Chondrocyte (in vitro differentiated cells): ENCODE measurements at regions not wholly inside any gene's neighbourhood (a gene's known extent, or its start where the extent isn't known, plus 50 kb on each side); places are given as distances from the start of the nearest gene placed in this dataset.

ENCODE experiments used
- DNase-seq: peaks from one replicate; pipeline ENCODE4 v3.0.0; 2021; ENCODE audit warnings: mixed read lengths, low spot score
- H3K27ac Mint-ChIP-seq: one replicate; pipeline ENCODE4 v1.8.0; 2021; ENCODE audit warnings: mild to moderate bottlenecking, moderate library complexity, mixed read lengths; ENCODE audit not compliant: unreplicated experiment
- H3K27me3 Mint-ChIP-seq: 2 replicates; pipeline ENCODE4 v1.8.0; 2021; ENCODE audit warnings: low read depth, mixed read lengths
- H3K36me3 Mint-ChIP-seq: 2 replicates; pipeline ENCODE4 v1.8.0; 2021; ENCODE audit warnings: low read depth, mixed read lengths
- H3K4me1 Mint-ChIP-seq: 2 replicates; pipeline ENCODE4 v1.8.0; 2021; ENCODE audit warnings: low read depth, mild to moderate bottlenecking, mixed read lengths
- H3K4me3 Mint-ChIP-seq: one replicate; pipeline ENCODE4 v1.8.0; 2021; ENCODE audit warnings: mild to moderate bottlenecking, moderate library complexity, mixed read lengths; ENCODE audit not compliant: unreplicated experiment
- H3K9me3 Mint-ChIP-seq: 2 replicates; pipeline ENCODE4 v1.8.0; 2021; ENCODE audit warnings: low read depth, mixed read lengths
- TF ChIP-seq, protein P1 (sequence below): fragments of 200-600 bp; sonication (generic); IDR thresholded peaks from 2 replicates; pipeline ENCODE4 v1.5.0; 2021; ENCODE audit warnings: antibody characterized with exemption, mild to moderate bottlenecking, moderate library complexity

DNA sequence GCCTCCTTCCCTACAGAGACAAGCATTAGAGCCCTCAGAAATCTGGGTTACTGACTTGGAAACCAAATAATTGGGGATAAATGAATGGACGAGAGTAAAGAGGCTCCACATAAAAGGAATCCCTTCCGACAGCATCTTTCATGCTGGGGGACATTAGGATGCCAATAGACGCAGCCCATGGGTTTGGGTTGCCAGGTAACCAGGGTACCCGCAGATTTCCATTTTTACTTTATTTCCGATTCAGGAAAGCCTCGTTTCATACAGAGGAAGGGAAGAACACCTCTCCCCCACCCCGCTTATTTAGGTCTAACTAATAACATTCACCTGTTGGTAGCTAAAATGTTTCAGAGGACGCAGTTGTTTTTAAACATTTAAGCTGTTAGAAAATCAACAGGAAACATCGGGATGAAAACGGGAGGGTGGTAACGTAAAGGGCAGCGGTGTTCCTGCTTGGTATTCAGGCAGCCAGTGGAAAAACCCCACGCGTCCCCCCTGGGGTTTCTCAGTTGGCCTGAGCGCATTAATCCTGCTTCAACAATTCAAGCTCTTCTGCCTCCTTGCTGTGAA, 179.5 kb downstream of the YTHDC2 start:
- H3K4me3 Mint-ChIP-seq: no peak overlapping the region
- DNase-seq: no peak
- H3K36me3 Mint-ChIP-seq: no peaks in the 10 kb centered on the region
- no peak overlapping the region for H3K27ac Mint-ChIP-seq
- H3K27me3 Mint-ChIP-seq: peaks cover 5% of the 10 kb centered on the region
- peaks cover 36% of the 10 kb centered on the region for H3K4me1 Mint-ChIP-seq
- no peaks in the 10 kb centered on the region for H3K9me3 Mint-ChIP-seq
- TF ChIP-seq, protein P1, sequence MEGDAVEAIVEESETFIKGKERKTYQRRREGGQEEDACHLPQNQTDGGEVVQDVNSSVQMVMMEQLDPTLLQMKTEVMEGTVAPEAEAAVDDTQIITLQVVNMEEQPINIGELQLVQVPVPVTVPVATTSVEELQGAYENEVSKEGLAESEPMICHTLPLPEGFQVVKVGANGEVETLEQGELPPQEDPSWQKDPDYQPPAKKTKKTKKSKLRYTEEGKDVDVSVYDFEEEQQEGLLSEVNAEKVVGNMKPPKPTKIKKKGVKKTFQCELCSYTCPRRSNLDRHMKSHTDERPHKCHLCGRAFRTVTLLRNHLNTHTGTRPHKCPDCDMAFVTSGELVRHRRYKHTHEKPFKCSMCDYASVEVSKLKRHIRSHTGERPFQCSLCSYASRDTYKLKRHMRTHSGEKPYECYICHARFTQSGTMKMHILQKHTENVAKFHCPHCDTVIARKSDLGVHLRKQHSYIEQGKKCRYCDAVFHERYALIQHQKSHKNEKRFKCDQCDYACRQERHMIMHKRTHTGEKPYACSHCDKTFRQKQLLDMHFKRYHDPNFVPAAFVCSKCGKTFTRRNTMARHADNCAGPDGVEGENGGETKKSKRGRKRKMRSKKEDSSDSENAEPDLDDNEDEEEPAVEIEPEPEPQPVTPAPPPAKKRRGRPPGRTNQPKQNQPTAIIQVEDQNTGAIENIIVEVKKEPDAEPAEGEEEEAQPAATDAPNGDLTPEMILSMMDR: no peak

DNA sequence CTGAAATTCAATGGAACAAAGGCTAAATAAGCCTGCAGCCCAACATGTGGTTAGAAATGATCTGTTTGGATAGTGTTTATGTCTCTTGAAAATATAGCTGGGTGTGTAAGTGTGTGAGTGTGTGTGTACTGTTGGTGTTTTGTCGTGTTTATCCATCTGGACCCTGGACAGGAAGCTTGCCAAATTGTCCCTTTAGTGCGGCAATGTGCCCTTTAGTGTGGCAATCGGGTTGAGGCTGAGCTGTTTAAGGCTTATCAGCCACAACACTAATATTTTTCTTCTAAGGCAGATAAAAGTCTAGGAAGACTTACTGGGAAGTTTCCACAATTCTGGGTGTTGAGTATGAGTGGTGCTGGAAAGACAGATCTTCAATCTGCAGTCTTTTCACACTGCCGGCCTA, 180.2 kb downstream of the YTHDC2 start:
- no peak for DNase-seq
- Mint-ChIP-seq H3K4me3 (no peak overlapping the region), H3K4me1 (peaks cover 36% of the 10 kb centered on the region), H3K27me3 (peaks cover 5% of the 10 kb centered on the region), H3K36me3 (no peaks in the 10 kb centered on the region), H3K27ac (no peak overlapping the region), H3K9me3 (no peaks in the 10 kb centered on the region)
- TF ChIP-seq, protein P1: no peak

DNA sequence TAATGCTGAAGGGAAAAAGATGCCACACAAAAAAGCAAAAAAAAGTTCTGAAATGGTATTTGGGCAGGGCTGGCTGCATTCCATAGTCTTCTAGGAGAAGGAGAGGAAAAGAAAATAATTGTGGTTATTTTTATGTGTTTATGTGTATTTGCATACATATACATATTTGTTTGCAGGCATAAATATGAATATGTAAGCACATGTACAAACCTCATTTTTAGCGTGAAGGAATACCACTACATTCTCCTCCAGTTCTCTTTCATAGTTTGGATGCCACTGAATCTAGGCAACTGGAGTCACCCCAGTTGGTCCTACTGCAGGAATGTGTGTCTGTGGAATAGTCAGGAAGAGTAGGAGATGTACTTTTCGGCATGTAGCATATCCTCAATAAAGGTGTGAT, 181.1 kb downstream of the YTHDC2 start:
- Mint-ChIP-seq H3K4me3 (no peak overlapping the region), H3K4me1 (peaks cover 36% of the 10 kb centered on the region), H3K9me3 (no peaks in the 10 kb centered on the region), H3K36me3 (no peaks in the 10 kb centered on the region), H3K27ac (no peak overlapping the region), H3K27me3 (peaks cover 5% of the 10 kb centered on the region)
- TF ChIP-seq, protein P1: no peak
- DNase-seq: no peak

DNA sequence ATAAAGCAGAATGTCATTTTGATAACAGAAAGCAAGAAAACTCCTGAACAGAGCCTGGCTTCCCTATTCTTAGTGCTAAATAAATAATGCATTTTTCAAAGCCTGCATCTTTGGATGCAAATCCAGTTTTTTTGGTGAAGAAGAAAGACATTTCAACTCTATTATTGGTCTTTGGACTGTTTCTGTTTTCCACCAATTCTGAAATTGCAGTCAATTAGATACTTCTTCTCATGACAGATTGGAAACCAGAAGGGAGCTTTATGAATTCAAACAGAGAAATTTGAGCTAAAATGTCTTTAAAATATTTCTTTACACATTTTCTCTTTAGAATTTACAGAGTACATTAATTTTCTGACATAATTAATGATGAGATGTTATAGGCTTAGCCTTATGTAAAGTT, 189.8 kb downstream of the YTHDC2 start:
- Mint-ChIP-seq H3K36me3 (peaks cover 1% of the 10 kb centered on the region), H3K4me1 (no peaks in the 10 kb centered on the region), H3K4me3 (no peak overlapping the region), H3K9me3 (peaks cover 11% of the 10 kb centered on the region), H3K27me3 (no peaks in the 10 kb centered on the region), H3K27ac (no peak overlapping the region)
- TF ChIP-seq, protein P1: no peak
- no peak for DNase-seq

DNA sequence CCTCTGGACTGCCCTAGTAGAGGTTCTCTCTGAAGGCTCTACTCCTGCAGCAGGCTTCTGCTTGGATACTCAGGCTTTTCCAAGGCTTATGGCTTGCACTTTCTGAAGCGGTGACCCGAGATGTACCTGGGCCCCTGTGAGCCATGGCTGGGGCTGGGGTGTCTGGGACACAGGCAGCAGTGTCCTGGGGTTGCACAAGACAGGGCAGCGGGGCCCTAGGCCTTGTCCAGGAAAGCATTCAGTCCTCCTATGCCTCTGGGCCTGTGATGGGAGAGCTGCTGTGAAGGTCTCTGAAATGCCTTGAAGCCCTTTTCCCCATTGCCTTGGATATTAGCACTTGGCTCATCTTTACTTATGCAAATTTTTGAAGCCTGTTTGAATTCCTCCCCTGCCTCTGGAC, 192.2 kb downstream of the YTHDC2 start:
- H3K4me3 Mint-ChIP-seq: no peak overlapping the region
- H3K27ac Mint-ChIP-seq: no peak overlapping the region
- H3K9me3 Mint-ChIP-seq: peaks cover 11% of the 10 kb centered on the region
- no peaks in the 10 kb centered on the region for H3K4me1 Mint-ChIP-seq
- H3K27me3 Mint-ChIP-seq: no peaks in the 10 kb centered on the region
- peaks cover 1% of the 10 kb centered on the region for H3K36me3 Mint-ChIP-seq
- TF ChIP-seq, protein P1: no peak
- no peak for DNase-seq
